K562 (cell line): ENCODE measurements at regions not wholly inside any gene's neighbourhood (a gene's known extent, or its start where the extent isn't known, plus 50 kb on each side); places are given as distances from the start of the nearest gene placed in this dataset.

Source experiments
- ATAC-seq: fragments of 200-7000 bp; cut with Tn5 transposase; 3 replicates; pipeline ENCODE4 v1.9.1; 2020; ENCODE audit warnings: moderate library complexity
- BruUV-seq: library from RNA; stranded (reverse); fragments of 400-500 nt; replicated peaks from 2 replicates; lab custom pipeline; 2021; lab: Mats Ljungman, UMichigan
- CTCF ChIA-PET: fragments of 300-600 bp; formaldehyde crosslinking; extraction: SDS; loops from one replicate; lab custom pipeline; 2021; ENCODE audit warnings: low intra/inter-chr PET ratio; lab: Yijun Ruan, JAX
- POLR2A ChIA-PET: fragments of 300-600, 350-650 bp; sonication (Branson Sonifier 250); formaldehyde crosslinking; extraction: SDS; loops from one replicate; lab custom pipeline; 2021; ENCODE audit warnings: antibody characterized with exemption, inconsistent platforms; lab: Yijun Ruan, JAX
- DNase-seq, 4 experiments: peaks; one replicate each; pipeline versions ENCODE4 v3.0.0 to v3.0.0-alpha.2; 2011 to 2018; ENCODE audit warnings: low spot score in 3 of 4, mixed read lengths in 3 of 4; ENCODE audit errors: extremely low read depth in 1 of 4
- FAIRE-seq: peaks from 2 replicates; lab custom pipeline; 2011; peaks lifted over from hg19 to GRCh38; lab: Jason Lieb, UNC
- H2AFZ ChIP-seq: 2 replicates; pipeline ENCODE4 v1.6.0; 2011; ENCODE audit warnings: low read depth, low read length, control low read depth, inconsistent platforms
- H3K27ac ChIP-seq: fragments of 200-600 bp; 3 replicates; pipeline ENCODE4 v1.8.0; 2011; ENCODE audit warnings: low read depth, mild to moderate bottlenecking, control low read depth, inconsistent platforms, low read length, moderate library complexity, mixed read lengths; ENCODE audit errors: extremely low read depth
- H3K27me3 ChIP-seq, 2 experiments: fragments of 300-600 bp in 1 of 2; 2 replicates in 1 of 2; 3 replicates in 1 of 2; pipeline versions ENCODE4 v1.6.0 to v1.8.0; 2011; ENCODE audit warnings: inconsistent platforms in 2 of 2, low read length in 2 of 2, mild to moderate bottlenecking in 1 of 2, mixed read lengths in 1 of 2, moderate library complexity in 1 of 2; ENCODE audit not compliant: control insufficient read depth in 2 of 2, insufficient read depth in 2 of 2
- H3K36me3 ChIP-seq: fragments of 300-600 bp; 3 replicates; pipeline ENCODE4 v1.8.0; 2011; ENCODE audit warnings: mild to moderate bottlenecking, low read length, inconsistent platforms; ENCODE audit not compliant: control insufficient read depth, insufficient read depth
- H3K4me1 ChIP-seq, 2 experiments: fragments of 200-600 bp in 1 of 2; replicated peaks in 1 of 2; 2 replicates in 1 of 2; 3 replicates in 1 of 2; pipeline versions ENCODE4 v1.5.1 to v1.8.0; 2011; ENCODE audit warnings: inconsistent platforms in 2 of 2, low read length in 2 of 2, mild to moderate bottlenecking in 1 of 2, mixed read lengths in 1 of 2, moderate library complexity in 1 of 2; ENCODE audit not compliant: control insufficient read depth in 2 of 2, insufficient read depth in 2 of 2
- H3K4me2 ChIP-seq: 2 replicates; pipeline ENCODE4 v1.6.1; 2011; ENCODE audit warnings: low read length, control low read depth, inconsistent platforms, mixed read lengths; ENCODE audit not compliant: insufficient read depth
- H3K4me3 ChIP-seq: fragments of 200-600 bp; sonication (generic), shearing (Covaris generic); 2 replicates; pipeline ENCODE4 v1.5.1; 2016; ENCODE audit warnings: control low read depth, inconsistent platforms
- H3K79me2 ChIP-seq: fragments of 200-600 bp; 3 replicates; pipeline ENCODE4 v1.8.0; 2011; ENCODE audit warnings: low read length, inconsistent platforms; ENCODE audit not compliant: control insufficient read depth, insufficient read depth
- H3K9ac ChIP-seq, 2 experiments: 2 replicates each; pipeline versions ENCODE4 v1.6.0 to v1.6.1; 2011; ENCODE audit warnings: low read depth in 2 of 2, low read length in 2 of 2, control low read depth in 1 of 2, inconsistent platforms in 1 of 2, mild to moderate bottlenecking in 1 of 2, mixed read lengths in 1 of 2; ENCODE audit not compliant: insufficient read depth in 1 of 2
- H3K9me1 ChIP-seq: one replicate; pipeline ENCODE4 v1.6.0; 2011; ENCODE audit warnings: inconsistent platforms, mild to moderate bottlenecking, low read length, moderate library complexity; ENCODE audit not compliant: control insufficient read depth, insufficient read depth
- H3K9me3 ChIP-seq: replicated peaks from 2 replicates; pipeline ENCODE4 v1.5.1; 2011; ENCODE audit warnings: low read depth, low read length, inconsistent platforms; ENCODE audit not compliant: control insufficient read depth, insufficient read depth
- H4K20me1 ChIP-seq: replicated peaks from 2 replicates; pipeline ENCODE4 v1.6.1; 2011; ENCODE audit warnings: low read length, inconsistent platforms, mixed read lengths; ENCODE audit not compliant: control insufficient read depth, insufficient read depth
- BRD4 ChIP-seq: fragments of 200-600 bp; sonication (generic); IDR thresholded peaks from 2 replicates; pipeline ENCODE4 v1.6.1; 2017; ENCODE audit warnings: inconsistent platforms
- CBFB ChIP-seq: sonication (generic); formaldehyde crosslinking; IDR thresholded peaks from 2 replicates; pipeline ENCODE4 v1.4.0; 2020; ENCODE audit warnings: mild to moderate bottlenecking, missing genetic modification reagents
- CCNT2 ChIP-seq: IDR thresholded peaks from 2 replicates; pipeline ENCODE4 v1.6.1; 2011; ENCODE audit warnings: borderline replicate concordance, low read depth, mild to moderate bottlenecking, moderate library complexity, mixed read lengths, low read length; ENCODE audit not compliant: insufficient read length; ENCODE audit errors: extremely low read depth
- FUS ChIP-seq: fragments of 200-400 bp; formaldehyde crosslinking; optimal IDR thresholded peaks from 2 replicates; pipeline ENCODE3; 2017; ENCODE audit warnings: low read depth, low read length
- GATAD2A ChIP-seq: fragments of 450-650 bp; IDR thresholded peaks from 2 replicates; pipeline ENCODE4 v1.6.1; 2017
- MECOM ChIP-seq: fragments of 250-450 bp; sonication (Bioruptor Pico); IDR thresholded peaks from 2 replicates; pipeline ENCODE4 v1.8.0; 2022; ENCODE audit warnings: inconsistent platforms
- NR4A1 ChIP-seq, 2 experiments: fragments of 250-450 bp in 1 of 2; fragments of 450-650 bp in 1 of 2; sonication (Bioruptor Pico) in 1 of 2; IDR thresholded peaks; 2 replicates each; pipeline versions ENCODE4 v1.4.0 to v1.6.1; 2016 to 2020; ENCODE audit warnings: mild to moderate bottlenecking in 2 of 2, missing compliant biosample characterization in 1 of 2, missing genetic modification characterization in 1 of 2, moderate library complexity in 1 of 2
- TSC22D4 ChIP-seq: fragments of 450-650 bp; IDR thresholded peaks from 2 replicates; pipeline ENCODE4 v1.6.1; 2016; ENCODE audit warnings: missing genetic modification characterization, missing biosample characterization, control low read depth
- ZNF583 ChIP-seq: fragments of 250-450 bp; sonication (Bioruptor Pico); IDR thresholded peaks from 2 replicates; pipeline ENCODE4 v1.4.0; 2020
- WGBS: fragments of 100-300 bp; shearing (Covaris generic); methylation state at CpG from one replicate; pipeline ENCODE4 v1.1.6; 2016; ENCODE audit warnings: low coverage, mixed read lengths; ENCODE audit not compliant: insufficient coverage; ENCODE audit errors: missing lambda C conversion rate; 5-methylcytosine and 5-hydroxymethylcytosine counted together
- in situ Hi-C: fragments of 300-500 bp; cut with MboI; formaldehyde crosslinking; loops from 4 replicates; pipeline ENCODE4 v1.15.0; 2018; ENCODE audit warnings: inconsistent platforms, mixed read lengths
- intact Hi-C: fragments of 100-400 bp; cut with micrococcal nuclease; formaldehyde crosslinking; loops from 2 replicates; pipeline ENCODE4 v1.14.2; 2022
- TF ChIP-seq, protein P1 (sequence below): fragments of 450-650 bp; IDR thresholded peaks from 2 replicates; pipeline ENCODE4 v1.6.1; 2016; ENCODE audit warnings: borderline replicate concordance
- TF ChIP-seq, protein P2 (sequence below): fragments of 250-450 bp; sonication (Bioruptor Pico); IDR thresholded peaks from 2 replicates; pipeline ENCODE4 v1.8.0; 2022; ENCODE audit warnings: moderate library complexity, mild to moderate bottlenecking, inconsistent platforms

DNA sequence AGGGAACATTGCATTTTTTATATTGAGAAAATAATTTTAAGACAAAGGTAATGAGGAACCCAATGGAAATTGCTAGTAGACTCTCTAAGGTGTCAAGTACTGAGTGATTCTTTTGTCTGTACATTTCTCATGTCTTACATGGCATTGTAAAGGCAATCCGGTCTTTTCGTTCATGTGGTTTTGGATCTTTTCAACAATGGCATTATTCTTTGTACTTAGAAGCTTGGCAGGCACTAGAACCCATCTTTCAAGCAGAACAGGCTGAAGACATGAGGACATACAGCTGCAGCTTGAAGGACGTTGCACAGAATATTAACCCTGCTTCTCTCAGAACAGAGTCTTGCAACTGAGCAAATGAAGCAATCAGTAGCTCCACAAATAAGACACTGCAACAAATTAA, 231.5 kb upstream of the ZFHX3 start:
- no peak overlapping the region for H3K27ac ChIP-seq
- 2% methylated on average over 3 of the region's 3 CpGs for WGBS
- in situ Hi-C loops: no loop called here
- no peaks in the 10 kb centered on the region for H4K20me1 ChIP-seq
- TF ChIP-seq BRD4: no peak
- TF ChIP-seq MECOM (CRISPR knock-in tag): no peak
- no peak for TF ChIP-seq FUS
- TF ChIP-seq GATAD2A: no peak
- TF ChIP-seq ZNF583 (CRISPR knock-in tag): no peak
- no peak for TF ChIP-seq CCNT2
- no peak for TF ChIP-seq CBFB
- no peak for TF ChIP-seq NR4A1 (CRISPR knock-in tag; IDR thresholded peaks at IDR 0.05)
- TF ChIP-seq NR4A1 (tag; IDR thresholded peaks at IDR 0.05): no peak
- POLR2A ChIA-PET: no interaction called here
- BruUV-seq: no TSS peak
- H3K9me3 ChIP-seq: no peaks in the 10 kb centered on the region
- no peak overlapping the region for H3K4me2 ChIP-seq
- no peaks in the 10 kb centered on the region for H3K36me3 ChIP-seq
- ATAC-seq (no peak), FAIRE-seq (no peak), DNase-seq (no peak)
- no peaks in the 10 kb centered on the region; a peak in 1 of 5 replicates for H3K27me3 ChIP-seq
- intact Hi-C loops: no loop called here
- CTCF ChIA-PET: no interaction called here
- no peak overlapping the region for H2AFZ ChIP-seq
- no peak overlapping the region for H3K4me3 ChIP-seq
- H3K4me1 ChIP-seq: no peaks in the 10 kb centered on the region
- no peaks in the 10 kb centered on the region for H3K79me2 ChIP-seq
- no peak overlapping the region for H3K9ac ChIP-seq
- no peaks in the 10 kb centered on the region for H3K9me1 ChIP-seq

DNA sequence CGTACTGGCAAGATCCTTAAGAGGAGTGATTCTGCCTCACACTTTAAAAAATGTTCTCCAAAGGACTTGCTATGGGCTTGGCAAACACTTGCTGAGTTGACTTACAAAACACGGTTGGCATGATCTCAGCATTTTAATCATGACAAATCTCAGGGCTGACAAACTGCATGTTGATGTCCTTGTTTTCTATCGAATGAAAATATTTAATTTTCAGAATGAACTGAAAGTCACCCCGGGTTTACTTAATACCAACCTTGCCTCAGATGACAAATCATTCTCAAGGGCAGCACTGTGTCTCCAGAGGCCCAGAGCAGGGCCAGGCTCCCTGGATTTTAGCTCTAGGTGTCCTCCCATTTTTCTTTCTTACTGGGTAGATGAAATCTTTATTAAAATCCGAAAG, 229.1 kb upstream of the ZFHX3 start:
- Histone ChIP-seq H3K36me3 (no peaks in the 10 kb centered on the region), H3K27ac (no peak overlapping the region), H4K20me1 (no peaks in the 10 kb centered on the region), H3K9me1 (no peaks in the 10 kb centered on the region), H2AFZ (no peak overlapping the region), H3K79me2 (no peaks in the 10 kb centered on the region), H3K4me3 (no peak overlapping the region), H3K9ac (no peak overlapping the region), H3K4me2 (no peak overlapping the region), H3K9me3 (no peaks in the 10 kb centered on the region), H3K4me1 (no peaks in the 10 kb centered on the region), H3K27me3 (no peaks in the 10 kb centered on the region)
- in situ Hi-C loops (no loop called here), intact Hi-C loops (no loop called here)
- ChIA-PET CTCF (no interaction called here), POLR2A (no interaction called here)
- whole genome bisulfite sequencing: 0% methylated on average over 5 of the region's 5 CpGs
- BruUV-seq: no TSS peak
- DNase-seq: no peak
- no peak for FAIRE-seq
- TF ChIP-seq TSC22D4 (tag): no peak
- TF ChIP-seq, protein P1, sequence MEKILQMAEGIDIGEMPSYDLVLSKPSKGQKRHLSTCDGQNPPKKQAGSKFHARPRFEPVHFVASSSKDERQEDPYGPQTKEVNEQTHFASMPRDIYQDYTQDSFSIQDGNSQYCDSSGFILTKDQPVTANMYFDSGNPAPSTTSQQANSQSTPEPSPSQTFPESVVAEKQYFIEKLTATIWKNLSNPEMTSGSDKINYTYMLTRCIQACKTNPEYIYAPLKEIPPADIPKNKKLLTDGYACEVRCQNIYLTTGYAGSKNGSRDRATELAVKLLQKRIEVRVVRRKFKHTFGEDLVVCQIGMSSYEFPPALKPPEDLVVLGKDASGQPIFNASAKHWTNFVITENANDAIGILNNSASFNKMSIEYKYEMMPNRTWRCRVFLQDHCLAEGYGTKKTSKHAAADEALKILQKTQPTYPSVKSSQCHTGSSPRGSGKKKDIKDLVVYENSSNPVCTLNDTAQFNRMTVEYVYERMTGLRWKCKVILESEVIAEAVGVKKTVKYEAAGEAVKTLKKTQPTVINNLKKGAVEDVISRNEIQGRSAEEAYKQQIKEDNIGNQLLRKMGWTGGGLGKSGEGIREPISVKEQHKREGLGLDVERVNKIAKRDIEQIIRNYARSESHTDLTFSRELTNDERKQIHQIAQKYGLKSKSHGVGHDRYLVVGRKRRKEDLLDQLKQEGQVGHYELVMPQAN: no peak
- TF ChIP-seq, protein P2, sequence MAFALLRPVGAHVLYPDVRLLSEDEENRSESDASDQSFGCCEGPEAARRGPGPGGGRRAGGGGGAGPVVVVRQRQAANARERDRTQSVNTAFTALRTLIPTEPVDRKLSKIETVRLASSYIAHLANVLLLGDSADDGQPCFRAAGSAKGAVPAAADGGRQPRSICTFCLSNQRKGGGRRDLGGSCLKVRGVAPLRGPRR: no peak
- ATAC-seq: no peak
